ENCODE measurements at regions not wholly inside any gene's neighbourhood (a gene's known extent, or its start where the extent isn't known, plus 50 kb on each side); places are given as distances from the start of the nearest gene placed in this dataset.

GRCh38 chr13:58598241-58598640 lies 966.7 kb downstream of the PCDH17 start:
- TF ChIP-seq EZH2 (IDR thresholded peaks at IDR 0.05; ENCODE audit: low read depth, unreplicated experiment) = no peak
- TF ChIP-seq CTCF (conservative IDR thresholded peaks at IDR 0.05; ENCODE audit: low read depth in 2 of 2) = no peak
- TF ChIP-seq POLR2AphosphoS5 (IDR thresholded peaks at IDR 0.05; ENCODE audit: low read depth) = no peak

Data from GM23338 (cell line).